ENCODE measurements at regions not wholly inside any gene's neighbourhood (a gene's known extent, or its start where the extent isn't known, plus 50 kb on each side); places are given as distances from the start of the nearest gene placed in this dataset.

GRCh38 chr7:52120912-52121311, 804.3 kb upstream of the COBL start:
- Histone ChIP-seq H3K9ac (no peak overlapping the region), H3K36me3 (no peaks in the 10 kb centered on the region), H3K27me3 (no peaks in the 10 kb centered on the region), H2AFZ (replicated peaks) (peak overlapping the region; percentile 90), H3K9me3 (ENCODE audit: low read depth) (no peaks in the 10 kb centered on the region), H3K4me3 (no peak overlapping the region), H3K27ac (peak overlapping the region; percentile 97), H4K20me1 (ENCODE audit: low read depth) (no peaks in the 10 kb centered on the region), H3K4me1 (peaks cover 39% of the 10 kb centered on the region), H3K4me2 (peak overlapping the region; percentile 70), H3F3A (ENCODE audit: low read depth) (peaks cover 39% of the 10 kb centered on the region), H3K79me2 (ENCODE audit: low read depth) (no peaks in the 10 kb centered on the region)
- peak; percentile 25 for DNase-seq (ENCODE audit: low spot score)
- H3K27ac Mint-ChIP-seq = peak overlapping the region; percentile 25
- peaks cover 22% of the 10 kb centered on the region for H3K4me1 Mint-ChIP-seq
- no peaks in the 10 kb centered on the region for H3K36me3 Mint-ChIP-seq
- no peak overlapping the region for H3K4me3 Mint-ChIP-seq
- H3K9me3 Mint-ChIP-seq = peaks cover 2% of the 10 kb centered on the region
- TF ChIP-seq EZH2phosphoT487 (IDR thresholded peaks at IDR 0.05) (no peak), CTCF (IDR thresholded peaks at IDR 0.05) (no peak), EZH2 (IDR thresholded peaks at IDR 0.05) (no peak)
- no peaks in the 10 kb centered on the region for H3K27me3 Mint-ChIP-seq (ENCODE audit: insufficient read depth, low read depth)

- peak overlapping the region; percentile 98 for H3K27ac Mint-ChIP-seq
Measured at GRCh38 chr7:52119537-52119936, 802.9 kb upstream of the COBL start.

DNA sequence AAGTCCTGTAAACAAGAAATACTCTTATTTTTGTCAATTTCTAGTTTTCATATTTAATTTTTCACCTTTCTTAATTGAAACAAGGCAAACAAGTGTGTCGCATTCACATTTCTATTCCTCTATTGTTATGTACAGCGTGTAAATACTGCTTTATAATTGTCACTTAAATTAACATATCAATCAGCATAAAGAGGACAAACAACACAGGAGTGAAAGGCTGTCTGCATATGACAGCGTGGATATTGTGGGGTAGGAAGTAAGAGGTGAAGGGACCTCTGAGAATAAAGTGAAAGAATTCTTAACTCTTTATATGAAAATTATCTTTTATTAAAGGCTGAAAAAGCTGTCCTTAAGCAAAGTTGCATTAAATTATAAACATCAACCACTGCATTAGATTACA, 797.9 kb upstream of the COBL start:
- Histone ChIP-seq H3K4me3 (no peak overlapping the region), H2AFZ (replicated peaks) (peak overlapping the region; percentile 60), H3K4me1 (peaks cover 37% of the 10 kb centered on the region), H3K27me3 (no peaks in the 10 kb centered on the region), H3F3A (ENCODE audit: low read depth) (peaks cover 16% of the 10 kb centered on the region), H3K9ac (no peak overlapping the region), H4K20me1 (ENCODE audit: low read depth) (no peaks in the 10 kb centered on the region), H3K79me2 (ENCODE audit: low read depth) (no peaks in the 10 kb centered on the region), H3K9me3 (ENCODE audit: low read depth) (no peaks in the 10 kb centered on the region), H3K4me2 (peak overlapping the region; percentile 24), H3K27ac (no peak overlapping the region), H3K36me3 (no peaks in the 10 kb centered on the region)
- Mint-ChIP-seq H3K27me3 (ENCODE audit: insufficient read depth, low read depth) (no peaks in the 10 kb centered on the region), H3K9me3 (no peaks in the 10 kb centered on the region), H3K27ac (no peak overlapping the region), H3K4me1 (peaks cover 8% of the 10 kb centered on the region), H3K36me3 (no peaks in the 10 kb centered on the region), H3K4me3 (no peak overlapping the region)
- TF ChIP-seq EZH2phosphoT487 (IDR thresholded peaks at IDR 0.05) (no peak), EZH2 (IDR thresholded peaks at IDR 0.05) (no peak), CTCF (IDR thresholded peaks at IDR 0.05) (no peak)
- DNase-seq (ENCODE audit: low spot score) = no peak

More at GRCh38 chr7:52119537-52119936, 802.9 kb upstream of the COBL start:
- Histone ChIP-seq H4K20me1 (ENCODE audit: low read depth) (no peaks in the 10 kb centered on the region), H3K27ac (peak overlapping the region; percentile 97), H3K4me2 (peak overlapping the region; percentile 70), H3K4me1 (peaks cover 49% of the 10 kb centered on the region), H3K9ac (no peak overlapping the region), H3K79me2 (ENCODE audit: low read depth) (no peaks in the 10 kb centered on the region), H3K4me3 (peak overlapping the region; percentile 28), H3K27me3 (no peaks in the 10 kb centered on the region), H3K9me3 (ENCODE audit: low read depth) (no peaks in the 10 kb centered on the region), H2AFZ (replicated peaks) (no peak overlapping the region), H3F3A (ENCODE audit: low read depth) (peaks cover 39% of the 10 kb centered on the region), H3K36me3 (no peaks in the 10 kb centered on the region)
- peak; percentile 86 for DNase-seq (ENCODE audit: low spot score)
- H3K4me1 Mint-ChIP-seq = peaks cover 22% of the 10 kb centered on the region
- H3K9me3 Mint-ChIP-seq = peaks cover 2% of the 10 kb centered on the region
- TF ChIP-seq EZH2phosphoT487 (IDR thresholded peaks at IDR 0.05) (no peak), EZH2 (IDR thresholded peaks at IDR 0.05) (no peak), CTCF (IDR thresholded peaks at IDR 0.05) (no peak)
- H3K36me3 Mint-ChIP-seq = no peaks in the 10 kb centered on the region
- H3K27me3 Mint-ChIP-seq (ENCODE audit: insufficient read depth, low read depth) = no peaks in the 10 kb centered on the region
- no peak overlapping the region for H3K4me3 Mint-ChIP-seq

All from neural progenitor cell (in vitro differentiated cells).